Mucosa of rectum (tissue), 2 donors: ENCODE measurements at regions not wholly inside any gene's neighbourhood (a gene's known extent, or its start where the extent isn't known, plus 50 kb on each side); places are given as distances from the start of the nearest gene placed in this dataset.

Experiments
- H3K27ac ChIP-seq, 2 donors: one replicate each; pipeline ENCODE4 v1.7.0; 2013; ENCODE audit warnings: inconsistent platforms in 2 of 2, low read depth in 2 of 2, low read length in 2 of 2
- H3K27me3 ChIP-seq, 2 donors: one replicate each; pipeline ENCODE4 v1.7.0; 2013; ENCODE audit warnings: low read length in 2 of 2; ENCODE audit not compliant: control insufficient read depth in 2 of 2, insufficient read depth in 2 of 2
- H3K36me3 ChIP-seq, 2 donors: one replicate each; pipeline ENCODE4 v1.7.0; 2013; ENCODE audit warnings: low read length in 2 of 2; ENCODE audit not compliant: control insufficient read depth in 2 of 2, insufficient read depth in 2 of 2
- H3K4me1 ChIP-seq, 2 donors: one replicate each; pipeline ENCODE4 v1.7.0; 2013; ENCODE audit warnings: low read length in 2 of 2, mild to moderate bottlenecking in 1 of 2; ENCODE audit not compliant: control insufficient read depth in 2 of 2, insufficient read depth in 2 of 2
- H3K4me3 ChIP-seq, 2 donors: one replicate each; pipeline ENCODE4 v1.7.0; 2013; ENCODE audit warnings: low read length in 2 of 2
- H3K9ac ChIP-seq, 2 donors: one replicate each; pipeline ENCODE4 v1.7.0; 2013; ENCODE audit warnings: low read length in 2 of 2, low read depth in 1 of 2, mild to moderate bottlenecking in 1 of 2
- H3K9me3 ChIP-seq, 2 donors: one replicate each; pipeline ENCODE4 v1.7.0; 2013; ENCODE audit warnings: low read length in 2 of 2; ENCODE audit not compliant: control insufficient read depth in 2 of 2
- donor health status: healthy.
- donor health status: Normal muscosa, but diverticular disease.

DNA sequence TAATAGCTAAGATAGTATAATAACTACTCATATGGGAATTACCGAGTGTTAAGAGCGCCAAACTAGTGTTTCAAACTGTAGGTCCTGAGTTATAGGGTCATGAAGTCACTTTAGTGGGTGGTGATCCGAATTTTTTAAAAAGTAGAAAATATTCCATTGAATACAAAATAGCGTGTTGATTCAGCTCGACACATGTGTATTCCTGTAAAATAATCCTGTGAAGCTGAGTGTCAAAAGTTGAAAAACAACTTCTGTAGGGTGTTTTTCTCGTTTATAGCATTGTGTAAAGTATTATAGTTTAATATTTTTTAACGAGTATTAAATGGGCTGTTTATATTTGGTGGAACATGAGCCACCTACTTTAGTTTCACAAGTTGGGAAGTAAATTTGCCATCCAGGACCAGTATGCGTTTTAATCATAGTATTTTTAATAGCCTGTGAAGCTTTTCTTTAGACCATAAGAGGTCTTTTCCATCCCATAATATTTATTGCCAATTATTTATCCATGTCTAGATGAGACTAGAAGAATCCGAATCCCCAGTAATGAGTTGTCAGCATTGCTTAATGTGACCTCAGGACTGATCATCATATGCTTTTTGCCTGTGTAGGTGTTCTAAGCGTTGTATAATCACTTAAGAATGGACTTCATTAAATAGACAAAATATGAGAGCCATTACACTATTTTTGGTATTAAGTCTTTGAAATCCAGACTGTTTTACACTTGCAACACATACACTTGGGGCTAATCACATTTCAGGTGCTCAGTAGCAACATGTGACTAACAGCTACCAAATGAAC, 84.1 kb downstream of the PTPDC1 start:
- Histone ChIP-seq H3K27ac (peak overlapping the region; percentile 99 to 100), H3K9me3 (no peaks in the 10 kb centered on the region), H3K36me3 (no peaks in the 10 kb centered on the region), H3K4me3 (peak overlapping the region; percentile 79 to 96), H3K9ac (peak overlapping the region; percentile 35 to 76), H3K27me3 (no peaks in the 10 kb centered on the region), H3K4me1 (peaks cover 16% of the 10 kb centered on the region in 2 donors)

GRCh38 chr9:94169968-94170367, 85.7 kb downstream of the PTPDC1 start:
- Histone ChIP-seq H3K27me3 (no peaks in the 10 kb centered on the region), H3K27ac (no peak overlapping the region), H3K36me3 (peaks cover 0 to 8% of the 10 kb centered on the region in 2 donors), H3K4me1 (peaks cover 23% of the 10 kb centered on the region in 2 donors), H3K9me3 (no peaks in the 10 kb centered on the region), H3K4me3 (peak overlapping the region in 1 of 2 donors; percentile 14), H3K9ac (no peak overlapping the region)

DNA sequence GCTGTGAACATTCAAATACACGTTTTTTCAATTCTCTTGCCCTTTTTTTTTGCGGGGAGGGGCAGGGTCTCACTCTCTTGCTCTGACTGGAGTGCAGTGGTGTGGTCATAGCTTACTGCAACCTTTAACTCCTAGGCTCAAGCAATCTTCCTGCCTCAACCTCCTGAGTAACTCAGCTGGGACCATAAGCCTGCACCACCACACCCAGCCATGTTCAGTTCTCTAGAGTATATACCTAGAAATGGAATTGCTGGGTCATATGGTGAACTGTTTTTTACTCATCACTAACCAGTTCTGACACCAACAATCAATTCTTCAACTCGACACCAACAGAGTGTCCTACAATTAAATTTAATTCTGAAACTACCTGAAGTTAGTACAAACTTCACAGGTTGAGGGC, 85.5 kb upstream of the ZNF169 start:
- no peaks in the 10 kb centered on the region for H3K9me3 ChIP-seq
- H3K4me1 ChIP-seq: peaks cover 25 to 29% of the 10 kb centered on the region in 2 donors
- no peak overlapping the region for H3K27ac ChIP-seq

GRCh38 chr9:94174164-94174563, 84.9 kb upstream of the ZNF169 start:
- Histone ChIP-seq H3K27ac (no peak overlapping the region), H3K36me3 (peaks cover 7 to 20% of the 10 kb centered on the region in 2 donors), H3K9me3 (no peaks in the 10 kb centered on the region), H3K4me1 (peaks cover 23 to 26% of the 10 kb centered on the region in 2 donors), H3K4me3 (no peak overlapping the region), H3K9ac (no peak overlapping the region), H3K27me3 (no peaks in the 10 kb centered on the region)

More for the DNA sequence above, 85.5 kb upstream of the ZNF169 start:
- Histone ChIP-seq H3K9ac (no peak overlapping the region), H3K36me3 (peaks cover 7 to 20% of the 10 kb centered on the region in 2 donors), H3K27me3 (no peaks in the 10 kb centered on the region), H3K4me3 (no peak overlapping the region)

GRCh38 chr9:94175669-94176068, 83.4 kb upstream of the ZNF169 start:
- H3K9ac ChIP-seq: no peak overlapping the region
- H3K4me3 ChIP-seq: no peak overlapping the region
- H3K27me3 ChIP-seq: no peaks in the 10 kb centered on the region
- H3K9me3 ChIP-seq: no peaks in the 10 kb centered on the region
- H3K36me3 ChIP-seq: peaks cover 7 to 24% of the 10 kb centered on the region in 2 donors
- H3K4me1 ChIP-seq: peaks cover 22 to 23% of the 10 kb centered on the region in 2 donors
- H3K27ac ChIP-seq: no peak overlapping the region

DNA sequence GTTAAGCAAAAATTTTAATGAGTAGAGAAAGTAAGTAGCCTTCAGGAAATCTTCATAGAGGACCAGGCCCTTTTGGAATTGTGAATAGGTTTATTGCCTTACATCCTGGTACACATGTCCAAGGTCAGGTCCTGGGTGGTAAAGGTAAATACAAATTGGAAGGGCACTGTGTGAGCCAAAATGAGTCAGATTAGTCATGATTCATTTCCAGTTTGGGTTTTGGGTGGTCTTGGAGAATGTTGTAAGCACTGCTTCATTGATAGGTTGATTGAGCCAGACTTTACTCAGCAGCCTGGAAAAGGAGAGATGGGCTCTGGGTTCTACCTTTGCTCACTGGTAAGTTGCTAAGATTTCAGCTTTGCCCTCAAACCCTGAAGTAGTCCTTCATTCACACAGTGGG, 82.5 kb upstream of the ZNF169 start:
- no peak overlapping the region for H3K4me3 ChIP-seq
- H3K36me3 ChIP-seq: peaks cover 7 to 24% of the 10 kb centered on the region in 2 donors
- no peak overlapping the region for H3K9ac ChIP-seq
- peaks cover 22 to 23% of the 10 kb centered on the region in 2 donors for H3K4me1 ChIP-seq
- no peaks in the 10 kb centered on the region for H3K9me3 ChIP-seq
- no peaks in the 10 kb centered on the region for H3K27me3 ChIP-seq
- H3K27ac ChIP-seq: no peak overlapping the region

- Histone ChIP-seq H3K36me3 (peaks cover 17 to 23% of the 10 kb centered on the region in 2 donors), H3K27me3 (no peaks in the 10 kb centered on the region), H3K9ac (no peak overlapping the region), H3K9me3 (no peaks in the 10 kb centered on the region), H3K4me1 (peaks cover 22 to 23% of the 10 kb centered on the region in 2 donors), H3K27ac (no peak overlapping the region), H3K4me3 (no peak overlapping the region)
Measured at GRCh38 chr9:94178927-94179326, 80.2 kb upstream of the ZNF169 start.

- Histone ChIP-seq H3K9ac (no peak overlapping the region), H3K36me3 (peaks cover 13 to 18% of the 10 kb centered on the region in 2 donors), H3K27ac (no peak overlapping the region), H3K4me3 (no peak overlapping the region), H3K9me3 (no peaks in the 10 kb centered on the region), H3K27me3 (no peaks in the 10 kb centered on the region), H3K4me1 (peaks cover under 1 to 4% of the 10 kb centered on the region in 2 donors)
Measured at GRCh38 chr9:94181408-94182181, 77.5 kb upstream of the ZNF169 start.

DNA sequence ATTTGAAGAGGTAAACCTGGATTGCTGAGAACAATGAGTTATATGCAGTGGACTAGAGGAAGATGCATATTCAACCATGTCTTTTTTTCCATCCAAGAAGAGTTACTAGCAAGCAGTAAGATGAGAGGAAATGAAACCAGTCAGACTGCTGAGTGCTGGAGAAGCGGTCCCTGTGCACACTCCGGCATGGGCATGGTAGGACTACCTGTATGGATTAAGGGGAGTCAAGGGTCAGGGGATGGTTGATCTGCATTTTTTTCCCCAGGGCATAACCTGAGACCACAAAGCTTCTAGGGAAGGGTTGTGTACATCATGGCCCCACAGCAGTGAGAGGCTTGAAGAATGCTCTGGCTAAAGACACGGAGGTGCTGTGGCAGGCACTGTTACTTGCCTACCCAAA, 76.6 kb upstream of the ZNF169 start:
- no peaks in the 10 kb centered on the region for H3K9me3 ChIP-seq
- H3K4me3 ChIP-seq: no peak overlapping the region
- peaks cover 4 to 12% of the 10 kb centered on the region in 2 donors for H3K36me3 ChIP-seq
- no peak overlapping the region for H3K9ac ChIP-seq
- H3K27ac ChIP-seq: no peak overlapping the region
- no peaks in the 10 kb centered on the region for H3K27me3 ChIP-seq
- H3K4me1 ChIP-seq: no peaks in the 10 kb centered on the region
